ENCODE measurements at regions not wholly inside any gene's neighbourhood (a gene's known extent, or its start where the extent isn't known, plus 50 kb on each side); places are given as distances from the start of the nearest gene placed in this dataset.
"Not testable (repeated sequence)": the region's sequence is repeated elsewhere in the genome, so short reads cannot be mapped to it uniquely, and the experiment has no call there.

GRCh38 chr1:53396573-53397268 is 62.5 kb upstream of the DMRTB1 start:
- no peak for DNase-seq (ENCODE audit: low read depth in 6 of 9, low spot score in 9 of 9)
- Histone ChIP-seq H3K4me3 (ENCODE audit: low read length in 2 of 2) (no peak overlapping the region), H3K27ac (ENCODE audit: low read depth in 1 of 2, low read length in 1 of 2) (no peak overlapping the region), H3K27me3 (ENCODE audit: control insufficient read depth in 2 of 2, insufficient read depth in 1 of 2, low read length in 1 of 2) (peaks cover 0 to 3% of the 10 kb centered on the region in 2 donors), H3K4me1 (ENCODE audit: control insufficient read depth in 2 of 2, insufficient read depth in 2 of 2, low read length in 2 of 2) (no peaks in the 10 kb centered on the region), H3K9me3 (ENCODE audit: control insufficient read depth in 2 of 2, insufficient read depth in 1 of 2, low read length in 1 of 2) (no peaks in the 10 kb centered on the region), H3K36me3 (ENCODE audit: control insufficient read depth in 2 of 2, insufficient read depth in 2 of 2, low read length in 1 of 2) (no peaks in the 10 kb centered on the region)
- WGBS = 91% methylated on average over 8 of the region's 8 CpGs

GRCh38 chr1:53398091-53398490 is 61.1 kb upstream of the DMRTB1 start:
- Histone ChIP-seq H3K27ac (ENCODE audit: low read depth in 1 of 2, low read length in 1 of 2) (no peak overlapping the region), H3K4me1 (ENCODE audit: control insufficient read depth in 2 of 2, insufficient read depth in 2 of 2, low read length in 2 of 2) (no peaks in the 10 kb centered on the region), H3K27me3 (ENCODE audit: control insufficient read depth in 2 of 2, insufficient read depth in 1 of 2, low read length in 1 of 2) (peaks cover 0 to 3% of the 10 kb centered on the region in 2 donors), H3K36me3 (ENCODE audit: control insufficient read depth in 2 of 2, insufficient read depth in 2 of 2, low read length in 1 of 2) (no peaks in the 10 kb centered on the region), H3K4me3 (ENCODE audit: low read length in 2 of 2) (no peak overlapping the region), H3K9me3 (ENCODE audit: control insufficient read depth in 2 of 2, insufficient read depth in 1 of 2, low read length in 1 of 2) (peaks cover 0 to 2% of the 10 kb centered on the region in 2 donors)
- DNase-seq (ENCODE audit: low read depth in 6 of 9, low spot score in 9 of 9) = no peak
- 94% methylated on average over 4 of the region's 4 CpGs for WGBS

- DNase-seq (ENCODE audit: low read depth in 6 of 9, low spot score in 9 of 9) = no peak
- Histone ChIP-seq H3K4me1 (ENCODE audit: control insufficient read depth in 2 of 2, insufficient read depth in 2 of 2, low read length in 2 of 2) (no peaks in the 10 kb centered on the region), H3K27ac (ENCODE audit: low read depth in 1 of 2, low read length in 1 of 2) (no peak overlapping the region), H3K27me3 (ENCODE audit: control insufficient read depth in 2 of 2, insufficient read depth in 1 of 2, low read length in 1 of 2) (peaks cover 0 to 3% of the 10 kb centered on the region in 2 donors), H3K4me3 (ENCODE audit: low read length in 2 of 2) (no peak overlapping the region), H3K36me3 (ENCODE audit: control insufficient read depth in 2 of 2, insufficient read depth in 2 of 2, low read length in 1 of 2) (no peaks in the 10 kb centered on the region), H3K9me3 (ENCODE audit: control insufficient read depth in 2 of 2, insufficient read depth in 1 of 2, low read length in 1 of 2) (peaks cover 0 to 2% of the 10 kb centered on the region in 2 donors)
- WGBS = 96% methylated on average over 20 of the region's 20 CpGs
Observed at GRCh38 chr1:53398576-53399365, 60.4 kb upstream of the DMRTB1 start.

GRCh38 chr1:53399370-53400133 is 59.6 kb upstream of the DMRTB1 start:
- WGBS = 97% methylated on average over 15 of the region's 15 CpGs
- H3K4me3 ChIP-seq (ENCODE audit: low read length in 2 of 2); H3K36me3 ChIP-seq (ENCODE audit: control insufficient read depth in 2 of 2, insufficient read depth in 2 of 2, low read length in 1 of 2); H3K27me3 ChIP-seq (ENCODE audit: control insufficient read depth in 2 of 2, insufficient read depth in 1 of 2, low read length in 1 of 2); H3K27ac ChIP-seq (ENCODE audit: low read depth in 1 of 2, low read length in 1 of 2); DNase-seq (ENCODE audit: low read depth in 6 of 9, low spot score in 9 of 9); H3K4me1 ChIP-seq (ENCODE audit: control insufficient read depth in 2 of 2, insufficient read depth in 2 of 2, low read length in 2 of 2); H3K9me3 ChIP-seq (ENCODE audit: control insufficient read depth in 2 of 2, insufficient read depth in 1 of 2, low read length in 1 of 2): not testable (repeated sequence)

- no peak overlapping the region for H3K4me3 ChIP-seq (ENCODE audit: low read length in 2 of 2)
- no peaks in the 10 kb centered on the region for H3K27me3 ChIP-seq (ENCODE audit: control insufficient read depth in 2 of 2, insufficient read depth in 1 of 2, low read length in 1 of 2)
- no peaks in the 10 kb centered on the region for H3K4me1 ChIP-seq (ENCODE audit: control insufficient read depth in 2 of 2, insufficient read depth in 2 of 2, low read length in 2 of 2)
- WGBS = 93% methylated on average over 14 of the region's 14 CpGs
- H3K36me3 ChIP-seq (ENCODE audit: control insufficient read depth in 2 of 2, insufficient read depth in 2 of 2, low read length in 1 of 2) = no peaks in the 10 kb centered on the region
- H3K27ac ChIP-seq (ENCODE audit: low read depth in 1 of 2, low read length in 1 of 2) = no peak overlapping the region
- peaks cover 0 to 2% of the 10 kb centered on the region in 2 donors for H3K9me3 ChIP-seq (ENCODE audit: control insufficient read depth in 2 of 2, insufficient read depth in 1 of 2, low read length in 1 of 2)
- no peak for DNase-seq (ENCODE audit: low read depth in 6 of 9, low spot score in 9 of 9)
Observed at GRCh38 chr1:53400761-53401674, 58.2 kb upstream of the DMRTB1 start.

GRCh38 chr1:53401813-53402745 is 57.1 kb upstream of the DMRTB1 start:
- no peaks in the 10 kb centered on the region for H3K4me1 ChIP-seq (ENCODE audit: control insufficient read depth in 2 of 2, insufficient read depth in 2 of 2, low read length in 2 of 2)
- peaks cover 0 to 2% of the 10 kb centered on the region in 2 donors for H3K9me3 ChIP-seq (ENCODE audit: control insufficient read depth in 2 of 2, insufficient read depth in 1 of 2, low read length in 1 of 2)
- H3K4me3 ChIP-seq (ENCODE audit: low read length in 2 of 2) = no peak overlapping the region
- no peaks in the 10 kb centered on the region for H3K36me3 ChIP-seq (ENCODE audit: control insufficient read depth in 2 of 2, insufficient read depth in 2 of 2, low read length in 1 of 2)
- no peak overlapping the region for H3K27ac ChIP-seq (ENCODE audit: low read depth in 1 of 2, low read length in 1 of 2)
- no peak for DNase-seq (ENCODE audit: low read depth in 6 of 9, low spot score in 9 of 9)
- 93% methylated on average over 11 of the region's 11 CpGs for WGBS
- H3K27me3 ChIP-seq (ENCODE audit: control insufficient read depth in 2 of 2, insufficient read depth in 1 of 2, low read length in 1 of 2) = no peaks in the 10 kb centered on the region

- H3K36me3 ChIP-seq (ENCODE audit: control insufficient read depth in 2 of 2, insufficient read depth in 2 of 2, low read length in 1 of 2) = no peaks in the 10 kb centered on the region
- WGBS = 95% methylated on average over 10 of the region's 10 CpGs
- H3K4me3 ChIP-seq (ENCODE audit: low read length in 2 of 2) = no peak overlapping the region
- no peak overlapping the region for H3K27ac ChIP-seq (ENCODE audit: low read depth in 1 of 2, low read length in 1 of 2)
- H3K4me1 ChIP-seq (ENCODE audit: control insufficient read depth in 2 of 2, insufficient read depth in 2 of 2, low read length in 2 of 2) = no peaks in the 10 kb centered on the region
- H3K9me3 ChIP-seq (ENCODE audit: control insufficient read depth in 2 of 2, insufficient read depth in 1 of 2, low read length in 1 of 2) = peaks cover 0 to 2% of the 10 kb centered on the region in 2 donors
- no peak for DNase-seq (ENCODE audit: low read depth in 6 of 9, low spot score in 9 of 9)
- H3K27me3 ChIP-seq (ENCODE audit: control insufficient read depth in 2 of 2, insufficient read depth in 1 of 2, low read length in 1 of 2) = no peaks in the 10 kb centered on the region
Observed at GRCh38 chr1:53402891-53403655, 56.1 kb upstream of the DMRTB1 start.
